Fibroblast of gingiva (primary cell): ENCODE measurements at regions not wholly inside any gene's neighbourhood (a gene's known extent, or its start where the extent isn't known, plus 50 kb on each side); places are given as distances from the start of the nearest gene placed in this dataset.
"Not testable (repeated sequence)": the region's sequence is repeated elsewhere in the genome, so short reads cannot be mapped to it uniquely, and the experiment has no call there.

ENCODE experiments used
- DNase-seq: peaks from one replicate; pipeline ENCODE4 v3.0.0-alpha.2; 2011; ENCODE audit warnings: low read depth

GRCh38 chr14:42508209-42508946 lies 901.7 kb downstream of the LRFN5 start:
- DNase-seq: no peak

- peak; percentile 61 for DNase-seq
Measured at GRCh38 chr14:42504433-42504832, 897.8 kb downstream of the LRFN5 start.

- DNase-seq: no peak
Measured at GRCh38 chr14:42499137-42499536, 892.5 kb downstream of the LRFN5 start.

GRCh38 chr14:42490536-42490935 lies 883.9 kb downstream of the LRFN5 start:
- DNase-seq: peak; percentile 8

- DNase-seq: no peak
Measured at GRCh38 chr14:42488965-42489364, 882.3 kb downstream of the LRFN5 start.

GRCh38 chr14:42482345-42482971 lies 875.8 kb downstream of the LRFN5 start:
- not testable (repeated sequence) for DNase-seq

GRCh38 chr14:42481714-42482113 lies 875.0 kb downstream of the LRFN5 start:
- DNase-seq: not testable (repeated sequence)

GRCh38 chr14:42480255-42480654 lies 873.6 kb downstream of the LRFN5 start:
- no peak for DNase-seq

- no peak for DNase-seq
Measured at GRCh38 chr14:42475289-42475688, 868.6 kb downstream of the LRFN5 start.

GRCh38 chr14:42470427-42470719 lies 863.7 kb downstream of the LRFN5 start:
- no peak for DNase-seq

- DNase-seq: peak; percentile 29
Measured at GRCh38 chr14:42469637-42470426, 863.2 kb downstream of the LRFN5 start.

GRCh38 chr14:42460673-42461072 lies 854.0 kb downstream of the LRFN5 start:
- DNase-seq: no peak

- no peak for DNase-seq
Measured at GRCh38 chr14:42459171-42459685, 852.6 kb downstream of the LRFN5 start.

- DNase-seq: no peak
Measured at GRCh38 chr14:42441615-42442014, 834.9 kb downstream of the LRFN5 start.

- no peak for DNase-seq
Measured at GRCh38 chr14:42437809-42438208, 831.1 kb downstream of the LRFN5 start.

GRCh38 chr14:42429401-42429800 lies 822.7 kb downstream of the LRFN5 start:
- DNase-seq: no peak

GRCh38 chr14:42428996-42429395 lies 822.3 kb downstream of the LRFN5 start:
- DNase-seq: no peak

GRCh38 chr14:42424501-42424900 lies 817.8 kb downstream of the LRFN5 start:
- DNase-seq: peak; percentile 6

- no peak for DNase-seq
Measured at GRCh38 chr14:42421377-42422078, 814.9 kb downstream of the LRFN5 start.

- no peak for DNase-seq
Measured at GRCh38 chr14:42420071-42420470, 813.4 kb downstream of the LRFN5 start.

- no peak for DNase-seq
Measured at GRCh38 chr14:42407153-42407552, 800.5 kb downstream of the LRFN5 start.

GRCh38 chr14:42391146-42391834 lies 784.6 kb downstream of the LRFN5 start:
- DNase-seq: no peak
